GM04504 (cell line): ENCODE measurements at regions not wholly inside any gene's neighbourhood (a gene's known extent, or its start where the extent isn't known, plus 50 kb on each side); places are given as distances from the start of the nearest gene placed in this dataset.

ENCODE experiments used
- DNase-seq: peaks from one replicate; pipeline ENCODE4 v3.0.0-alpha.2; 2012; ENCODE audit warnings: low read depth

DNA sequence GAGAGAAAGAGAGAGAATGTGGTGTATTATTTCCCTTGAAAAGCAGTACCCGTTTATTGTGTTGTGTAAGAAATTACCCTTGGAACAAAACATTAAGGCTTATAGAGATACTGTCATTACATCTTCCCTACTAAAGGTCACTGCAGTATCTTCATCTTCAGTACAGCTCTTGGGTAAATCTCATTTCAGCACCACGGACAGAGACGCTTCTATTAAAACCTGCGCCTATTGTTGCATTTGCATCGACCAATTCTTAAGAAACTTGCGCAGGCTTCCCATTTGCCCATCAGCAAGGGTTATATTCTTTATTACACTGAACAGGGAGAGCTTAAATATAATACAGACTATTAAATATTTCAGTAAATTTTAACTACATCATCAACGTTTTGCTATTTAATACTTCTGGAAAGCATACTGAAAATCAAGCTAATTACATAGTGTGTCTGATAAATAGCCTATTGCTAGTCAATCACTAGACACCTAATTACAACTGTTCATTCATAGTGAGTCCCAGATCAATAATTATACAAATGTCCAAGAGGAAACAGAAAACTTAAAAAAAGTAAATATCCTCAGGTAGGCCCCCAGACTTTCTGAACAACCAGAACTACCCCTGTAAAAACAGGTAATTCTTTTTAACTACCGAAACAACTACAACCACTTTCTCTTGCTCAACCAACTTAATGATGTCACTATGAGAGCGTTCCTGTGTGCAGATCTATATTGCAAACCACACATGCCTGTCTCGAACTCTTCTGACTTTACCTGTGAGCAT, 350.6 kb downstream of the LIG4 start:
- DNase-seq, result peak; percentile 57

DNA sequence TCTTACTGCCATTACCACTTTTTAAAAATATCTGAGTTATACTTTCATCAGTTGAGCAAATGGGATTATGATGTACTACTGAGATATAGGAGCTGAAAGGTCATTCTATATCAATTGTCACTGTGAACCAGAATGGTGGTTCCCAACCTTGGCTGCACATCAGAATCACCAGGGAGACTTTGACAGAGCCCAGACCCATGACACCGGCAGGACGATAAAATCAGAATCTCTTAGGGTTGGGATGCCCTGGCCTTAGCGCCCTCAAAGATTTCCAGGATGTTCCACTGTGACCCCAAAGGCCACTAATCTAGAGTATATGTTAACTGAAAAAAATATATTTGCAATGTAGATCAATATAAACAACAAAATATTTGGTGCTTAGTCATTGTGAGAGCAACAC, 355.1 kb downstream of the LIG4 start:
- no peak for DNase-seq

DNA sequence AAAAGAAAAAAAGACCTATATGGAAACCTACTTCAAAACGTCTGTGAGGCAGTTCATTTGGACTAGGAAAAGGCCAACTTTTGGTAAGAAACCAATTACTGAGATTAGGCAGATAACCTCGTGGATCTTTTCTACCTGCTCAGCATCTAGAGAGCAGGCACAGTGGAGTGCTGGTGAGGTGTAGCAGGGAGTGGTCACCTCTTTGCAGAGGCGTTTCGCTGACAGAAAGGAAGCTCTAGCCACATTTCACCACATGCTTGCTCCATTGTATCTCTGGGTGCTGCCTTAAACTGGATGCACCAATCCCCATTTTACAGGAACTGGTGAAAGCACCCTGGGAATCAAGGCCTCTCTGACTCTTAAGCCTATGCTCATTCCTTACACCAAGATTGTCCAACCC, 360.5 kb downstream of the LIG4 start:
- DNase-seq, result no peak

- no peak for DNase-seq
Measured at GRCh38 chr13:107852072-107852471, 363.3 kb downstream of the LIG4 start.

- DNase-seq, result no peak
Measured at GRCh38 chr13:107851670-107852069, 363.7 kb downstream of the LIG4 start.

DNA sequence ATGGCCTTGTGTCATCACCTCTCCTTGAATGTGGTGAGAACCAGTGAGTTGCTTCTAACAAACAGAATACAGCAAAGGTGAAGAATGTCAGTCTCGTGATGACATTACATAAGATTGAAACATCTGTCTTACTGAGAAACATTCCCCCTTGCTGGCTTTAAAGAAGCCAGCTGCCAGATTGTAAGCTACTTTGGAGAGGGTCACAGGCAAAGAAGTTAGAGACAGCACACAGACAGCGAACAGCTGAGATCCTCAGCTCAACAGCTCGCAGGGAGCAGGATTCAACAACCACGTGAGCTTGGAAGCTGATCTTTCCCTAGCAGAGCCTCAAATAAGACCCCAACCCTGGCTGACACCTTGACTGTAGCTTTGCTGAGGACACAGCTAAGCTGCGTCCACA, 367.9 kb downstream of the LIG4 start:
- DNase-seq, result no peak

- no peak for DNase-seq
Measured at GRCh38 chr13:107846642-107847041, 368.7 kb downstream of the LIG4 start.

- DNase-seq, result no peak
Measured at GRCh38 chr13:107845911-107846310, 369.4 kb downstream of the LIG4 start.

- no peak for DNase-seq
Measured at GRCh38 chr13:107843681-107844080, 371.7 kb downstream of the LIG4 start.

DNA sequence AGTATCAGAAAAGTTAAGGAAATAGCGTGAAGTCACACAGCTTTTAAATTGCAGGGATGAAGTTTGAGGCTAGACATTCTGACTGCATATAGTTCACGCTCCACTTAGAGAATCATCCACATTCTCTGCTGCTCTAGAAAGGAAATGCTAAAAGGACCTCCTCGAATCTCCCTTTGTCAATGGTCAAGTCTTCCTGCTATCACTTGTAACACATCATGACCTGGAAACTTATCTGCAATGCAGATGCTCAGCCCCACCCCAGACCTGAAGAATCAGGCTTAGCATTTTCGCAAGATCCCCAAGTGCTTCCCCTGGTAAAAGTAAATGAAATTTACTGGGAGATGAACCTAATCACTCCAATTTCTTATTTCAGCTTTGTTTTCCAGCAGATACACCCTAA, 372.1 kb downstream of the LIG4 start:
- DNase-seq, result no peak

GRCh38 chr13:107842562-107843180, 372.7 kb downstream of the LIG4 start:
- DNase-seq, result peak; percentile 29

- no peak for DNase-seq
Measured at GRCh38 chr13:107838588-107839161, 376.7 kb downstream of the LIG4 start.

- no peak for DNase-seq
Measured at GRCh38 chr13:107836685-107837084, 378.7 kb downstream of the LIG4 start.

GRCh38 chr13:107835339-107836018, 379.9 kb downstream of the LIG4 start:
- peak; percentile 46 for DNase-seq

- no peak for DNase-seq
Measured at GRCh38 chr13:107834717-107835116, 380.6 kb downstream of the LIG4 start.

- no peak for DNase-seq
Measured at GRCh38 chr13:107834281-107834680, 381.1 kb downstream of the LIG4 start.

DNA sequence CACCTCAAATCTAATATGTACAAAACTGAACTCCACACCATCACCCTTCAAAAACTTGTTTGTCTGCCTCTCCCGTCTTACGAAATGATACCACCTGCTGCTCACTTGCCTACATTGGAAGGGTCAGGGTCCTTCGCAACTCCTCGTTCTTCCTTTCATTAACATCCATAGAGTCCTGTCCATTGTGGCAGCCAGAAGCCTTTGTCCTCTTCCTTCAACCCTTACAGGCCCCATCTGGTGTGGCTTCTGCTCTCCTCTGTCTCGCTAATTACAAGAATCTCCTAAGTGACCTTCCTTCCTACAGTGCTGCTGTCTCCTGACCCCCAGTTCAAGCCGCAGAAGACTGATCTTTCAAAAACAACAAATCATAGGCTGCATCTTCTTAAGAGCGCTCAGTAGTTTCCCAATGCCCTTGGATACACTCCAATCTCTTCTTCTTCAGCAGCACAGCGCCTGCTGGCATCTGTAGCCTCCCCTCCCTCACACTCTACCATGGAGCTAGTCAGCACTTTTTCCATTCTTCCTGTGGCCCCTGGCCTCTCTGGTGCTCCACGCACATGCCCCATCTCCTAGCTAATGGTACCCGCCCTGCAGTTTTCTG, 382.7 kb downstream of the LIG4 start:
- no peak for DNase-seq

DNA sequence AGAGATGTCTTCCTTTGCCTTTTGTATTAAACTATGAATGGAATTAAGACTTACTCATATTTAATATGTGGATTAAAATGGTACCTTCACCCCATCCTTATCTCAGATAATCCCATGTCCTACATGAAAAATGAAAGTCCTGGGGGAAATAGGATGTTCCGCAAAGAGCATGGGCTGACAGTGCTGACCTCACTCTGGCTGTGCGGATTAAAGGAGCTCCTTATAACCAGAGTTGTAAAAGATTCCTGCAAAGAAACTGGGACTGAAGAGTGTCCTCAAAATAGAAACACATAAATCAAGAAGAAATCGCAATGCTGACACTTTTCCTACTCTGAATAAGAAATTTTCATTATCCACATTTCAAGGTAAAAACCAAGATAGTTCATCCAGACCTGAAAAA, 384.5 kb downstream of the LIG4 start:
- DNase-seq, result no peak

- DNase-seq, result no peak
Measured at GRCh38 chr13:107827840-107828549, 387.3 kb downstream of the LIG4 start.

GRCh38 chr13:107824635-107825034, 390.7 kb downstream of the LIG4 start:
- DNase-seq, result no peak

GRCh38 chr13:107822006-107822405, 393.3 kb downstream of the LIG4 start:
- DNase-seq, result no peak

GRCh38 chr13:107821492-107821891, 393.8 kb downstream of the LIG4 start:
- DNase-seq, result no peak
